HL-60 (cell line): ENCODE measurements at regions not wholly inside any gene's neighbourhood (a gene's known extent, or its start where the extent isn't known, plus 50 kb on each side); places are given as distances from the start of the nearest gene placed in this dataset.
"Not testable (repeated sequence)": the region's sequence is repeated elsewhere in the genome, so short reads cannot be mapped to it uniquely, and the experiment has no call there.

Source experiments
- DNase-seq, 2 experiments: peaks; one replicate each; pipeline ENCODE4 v3.0.0-alpha.2; 2010 to 2020; ENCODE audit warnings: low read depth in 1 of 2, low spot score in 1 of 2
- H3K27ac ChIP-seq: fragments of 250-450 bp; sonication (Bioruptor Pico); replicated peaks from 2 replicates; pipeline ENCODE4 v1.5.1; 2020; ENCODE audit warnings: mild to moderate bottlenecking, moderate library complexity
- H3K27me3 ChIP-seq: fragments of 250-450 bp; sonication (Bioruptor Pico); 2 replicates; pipeline ENCODE4 v1.5.1; 2021; ENCODE audit warnings: mild to moderate bottlenecking, moderate library complexity; ENCODE audit not compliant: insufficient read depth, poor library complexity, severe bottlenecking
- H3K4me3 ChIP-seq: replicated peaks from 2 replicates; pipeline ENCODE4 v1.5.1; 2011; ENCODE audit warnings: mild to moderate bottlenecking, control low read depth, low read length; ENCODE audit not compliant: insufficient read depth
- GABPA ChIP-seq: IDR thresholded peaks from 2 replicates; pipeline ENCODE4 v1.6.1; 2012; ENCODE audit warnings: low read depth
- POLR2AphosphoS5 ChIP-seq: IDR thresholded peaks from 2 replicates; pipeline ENCODE4 v1.6.1; 2012; ENCODE audit warnings: low read depth
- SPI1 ChIP-seq: IDR thresholded peaks from 2 replicates; pipeline ENCODE4 v1.6.1; 2012; ENCODE audit warnings: low read depth, mild to moderate bottlenecking, borderline replicate concordance
- TF ChIP-seq, protein P1 (sequence below): IDR thresholded peaks from one replicate; pipeline ENCODE4 v1.5.1; 2011; ENCODE audit warnings: low read length, control low read depth, inconsistent platforms; ENCODE audit not compliant: insufficient read depth
- TF ChIP-seq, protein P2 (sequence below): IDR thresholded peaks from 2 replicates; pipeline ENCODE4 v1.6.1; 2012; ENCODE audit warnings: low read depth; ENCODE audit not compliant: insufficient replicate concordance

DNA sequence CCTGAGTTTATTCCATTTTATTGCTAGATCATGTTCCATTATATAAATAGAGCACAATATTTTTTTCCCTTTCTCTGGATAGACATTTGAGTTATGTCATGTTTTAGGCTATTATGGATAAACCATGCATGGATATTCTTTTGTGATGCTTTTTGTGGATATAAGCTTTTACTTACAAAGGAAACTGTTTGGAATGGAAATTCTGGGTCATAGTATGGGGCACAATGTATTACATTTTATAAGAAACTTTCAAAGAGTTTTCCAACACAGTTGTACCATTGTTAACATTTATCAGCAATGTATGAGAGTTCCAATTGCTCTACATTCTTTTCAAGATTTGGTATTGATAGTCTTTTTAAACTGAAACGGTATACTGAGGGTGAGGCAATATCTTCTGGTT, 749.4 kb downstream of the SOCS6 start:
- DNase-seq = no peak
- TF ChIP-seq, protein P1, sequence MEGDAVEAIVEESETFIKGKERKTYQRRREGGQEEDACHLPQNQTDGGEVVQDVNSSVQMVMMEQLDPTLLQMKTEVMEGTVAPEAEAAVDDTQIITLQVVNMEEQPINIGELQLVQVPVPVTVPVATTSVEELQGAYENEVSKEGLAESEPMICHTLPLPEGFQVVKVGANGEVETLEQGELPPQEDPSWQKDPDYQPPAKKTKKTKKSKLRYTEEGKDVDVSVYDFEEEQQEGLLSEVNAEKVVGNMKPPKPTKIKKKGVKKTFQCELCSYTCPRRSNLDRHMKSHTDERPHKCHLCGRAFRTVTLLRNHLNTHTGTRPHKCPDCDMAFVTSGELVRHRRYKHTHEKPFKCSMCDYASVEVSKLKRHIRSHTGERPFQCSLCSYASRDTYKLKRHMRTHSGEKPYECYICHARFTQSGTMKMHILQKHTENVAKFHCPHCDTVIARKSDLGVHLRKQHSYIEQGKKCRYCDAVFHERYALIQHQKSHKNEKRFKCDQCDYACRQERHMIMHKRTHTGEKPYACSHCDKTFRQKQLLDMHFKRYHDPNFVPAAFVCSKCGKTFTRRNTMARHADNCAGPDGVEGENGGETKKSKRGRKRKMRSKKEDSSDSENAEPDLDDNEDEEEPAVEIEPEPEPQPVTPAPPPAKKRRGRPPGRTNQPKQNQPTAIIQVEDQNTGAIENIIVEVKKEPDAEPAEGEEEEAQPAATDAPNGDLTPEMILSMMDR = no peak
- TF ChIP-seq, protein P2, sequence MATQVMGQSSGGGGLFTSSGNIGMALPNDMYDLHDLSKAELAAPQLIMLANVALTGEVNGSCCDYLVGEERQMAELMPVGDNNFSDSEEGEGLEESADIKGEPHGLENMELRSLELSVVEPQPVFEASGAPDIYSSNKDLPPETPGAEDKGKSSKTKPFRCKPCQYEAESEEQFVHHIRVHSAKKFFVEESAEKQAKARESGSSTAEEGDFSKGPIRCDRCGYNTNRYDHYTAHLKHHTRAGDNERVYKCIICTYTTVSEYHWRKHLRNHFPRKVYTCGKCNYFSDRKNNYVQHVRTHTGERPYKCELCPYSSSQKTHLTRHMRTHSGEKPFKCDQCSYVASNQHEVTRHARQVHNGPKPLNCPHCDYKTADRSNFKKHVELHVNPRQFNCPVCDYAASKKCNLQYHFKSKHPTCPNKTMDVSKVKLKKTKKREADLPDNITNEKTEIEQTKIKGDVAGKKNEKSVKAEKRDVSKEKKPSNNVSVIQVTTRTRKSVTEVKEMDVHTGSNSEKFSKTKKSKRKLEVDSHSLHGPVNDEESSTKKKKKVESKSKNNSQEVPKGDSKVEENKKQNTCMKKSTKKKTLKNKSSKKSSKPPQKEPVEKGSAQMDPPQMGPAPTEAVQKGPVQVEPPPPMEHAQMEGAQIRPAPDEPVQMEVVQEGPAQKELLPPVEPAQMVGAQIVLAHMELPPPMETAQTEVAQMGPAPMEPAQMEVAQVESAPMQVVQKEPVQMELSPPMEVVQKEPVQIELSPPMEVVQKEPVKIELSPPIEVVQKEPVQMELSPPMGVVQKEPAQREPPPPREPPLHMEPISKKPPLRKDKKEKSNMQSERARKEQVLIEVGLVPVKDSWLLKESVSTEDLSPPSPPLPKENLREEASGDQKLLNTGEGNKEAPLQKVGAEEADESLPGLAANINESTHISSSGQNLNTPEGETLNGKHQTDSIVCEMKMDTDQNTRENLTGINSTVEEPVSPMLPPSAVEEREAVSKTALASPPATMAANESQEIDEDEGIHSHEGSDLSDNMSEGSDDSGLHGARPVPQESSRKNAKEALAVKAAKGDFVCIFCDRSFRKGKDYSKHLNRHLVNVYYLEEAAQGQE = no peak
- TF ChIP-seq GABPA = no peak
- TF ChIP-seq SPI1 = no peak
- TF ChIP-seq POLR2AphosphoS5 = no peak
- Histone ChIP-seq H3K27ac (no peak overlapping the region), H3K27me3 (no peaks in the 10 kb centered on the region), H3K4me3 (no peak overlapping the region)

DNA sequence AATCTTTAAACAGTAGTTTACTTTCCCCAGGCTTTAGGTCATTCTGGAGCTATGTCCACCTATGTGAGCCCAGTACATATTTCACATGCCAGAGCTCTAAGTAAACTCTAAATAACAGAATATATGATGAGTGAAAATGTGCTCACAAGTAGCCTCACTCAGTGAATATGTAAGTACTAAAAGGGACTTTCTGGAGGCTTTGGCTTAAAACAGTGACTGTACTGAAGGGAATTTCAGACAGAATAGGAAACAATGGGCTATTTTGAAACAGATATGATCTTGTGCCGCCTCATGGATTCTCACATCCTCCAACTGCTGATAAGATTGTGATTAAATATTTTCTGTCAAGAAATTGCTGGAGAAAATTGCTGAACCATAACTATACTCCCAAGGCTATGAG, 747.9 kb downstream of the SOCS6 start:
- H3K4me3 ChIP-seq = no peak overlapping the region
- TF ChIP-seq, protein P1 = no peak
- no peak for TF ChIP-seq SPI1
- TF ChIP-seq GABPA = no peak
- TF ChIP-seq POLR2AphosphoS5 = no peak
- TF ChIP-seq, protein P2 = no peak
- DNase-seq = no peak
- H3K27ac ChIP-seq = no peak overlapping the region
- H3K27me3 ChIP-seq = no peaks in the 10 kb centered on the region

DNA sequence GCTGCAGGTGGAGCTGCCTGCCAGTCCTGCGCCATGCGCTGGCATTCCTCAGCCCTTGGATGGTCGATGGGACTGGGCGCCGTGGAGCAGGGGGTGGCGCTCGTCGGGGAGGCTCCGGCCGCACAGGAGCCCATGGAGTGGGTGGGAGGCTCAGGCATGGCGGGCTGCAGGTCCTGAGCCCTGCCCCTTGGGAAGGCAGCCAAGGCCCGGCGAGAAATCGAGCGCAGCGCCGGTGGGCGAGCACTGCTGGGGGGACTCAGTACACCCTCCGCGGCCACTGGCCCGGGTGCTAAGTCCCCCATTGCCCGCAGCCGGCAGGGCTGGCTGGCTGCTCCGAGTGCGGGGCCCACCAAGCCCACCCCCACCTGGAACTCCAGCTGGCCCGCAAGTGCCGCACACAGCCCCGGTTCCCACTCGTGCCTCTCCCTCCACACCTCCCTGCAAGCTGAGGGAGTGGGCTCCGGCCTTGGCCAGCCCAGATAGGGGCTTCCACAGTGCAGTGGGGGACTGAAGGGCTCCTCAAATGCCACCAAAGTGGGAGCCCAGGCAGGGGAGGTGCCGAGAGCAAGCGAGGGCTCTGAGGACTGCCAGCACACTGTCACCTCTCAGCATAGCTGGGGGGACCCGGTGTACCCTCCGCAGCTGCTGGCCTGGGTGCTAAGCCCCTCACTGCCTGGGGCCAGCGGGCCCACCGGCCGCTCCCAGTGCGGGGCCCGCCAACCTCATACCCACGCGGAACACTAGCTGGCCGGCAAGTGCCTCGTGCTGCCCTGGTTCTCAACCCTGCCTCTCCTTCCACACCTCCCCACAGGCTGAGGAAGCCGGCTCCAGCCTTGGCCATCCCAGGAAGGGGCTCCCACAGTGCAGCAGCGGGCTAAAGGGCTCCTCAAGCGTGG, 742.7 kb downstream of the SOCS6 start:
- H3K27ac ChIP-seq, H3K27me3 ChIP-seq, H3K4me3 ChIP-seq, DNase-seq: not testable (repeated sequence)

DNA sequence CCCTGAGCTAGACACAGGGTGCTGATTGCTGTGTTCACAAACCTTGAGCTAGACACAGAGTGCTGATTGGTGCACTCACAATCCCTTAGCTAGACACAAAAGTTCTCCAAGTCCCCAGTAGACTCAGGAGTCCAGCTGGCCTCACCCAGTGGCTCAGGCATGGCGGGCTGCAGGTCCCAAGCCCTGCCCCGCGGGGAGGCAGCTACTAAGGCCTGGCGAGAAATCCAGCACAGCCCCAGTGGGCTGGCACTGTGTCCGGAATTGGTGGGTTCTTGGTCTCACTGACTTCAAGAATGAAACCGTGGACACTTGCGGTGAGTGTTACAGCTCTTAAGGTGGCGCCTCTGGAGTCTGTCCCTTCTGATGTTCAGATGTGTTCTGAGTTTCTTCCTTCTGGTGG, 741.2 kb downstream of the SOCS6 start:
- H3K27ac ChIP-seq, DNase-seq, H3K27me3 ChIP-seq, H3K4me3 ChIP-seq: not testable (repeated sequence)

DNA sequence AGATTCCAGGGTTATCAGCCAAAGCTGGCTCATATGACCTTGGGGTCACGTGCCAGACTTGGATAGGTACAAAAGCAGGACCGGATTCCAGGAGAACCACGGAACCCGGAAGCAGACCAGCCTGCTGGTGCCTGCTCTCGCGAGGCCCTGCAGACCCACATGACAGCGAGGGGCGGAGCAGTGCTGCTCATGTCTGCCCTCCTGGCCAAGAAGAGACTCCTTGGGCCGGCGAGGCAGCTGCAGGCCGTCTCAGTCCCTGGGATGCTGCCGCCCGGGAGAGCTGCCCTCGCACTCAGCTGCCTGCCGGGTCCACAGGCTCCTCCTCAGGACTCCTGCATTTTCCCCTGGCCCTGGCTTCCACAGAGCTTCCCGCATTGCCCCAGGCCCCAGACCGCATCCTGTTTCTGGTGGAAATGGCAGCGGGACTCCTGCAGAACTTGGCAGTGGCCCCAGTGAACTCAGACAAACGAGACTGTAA, 739.5 kb downstream of the SOCS6 start:
- TF ChIP-seq, protein P2 = no peak
- TF ChIP-seq SPI1 (no peak), GABPA (no peak), POLR2AphosphoS5 (no peak)
- TF ChIP-seq, protein P1 = no peak
- Histone ChIP-seq H3K4me3 (no peak overlapping the region), H3K27me3 (no peaks in the 10 kb centered on the region), H3K27ac (no peak overlapping the region)
- DNase-seq = no peak
